HUDEP-2 (cell line): ENCODE measurements at regions not wholly inside any gene's neighbourhood (a gene's known extent, or its start where the extent isn't known, plus 50 kb on each side); places are given as distances from the start of the nearest gene placed in this dataset.

ENCODE experiments used
- DNase-seq, 76 experiments: peaks; one replicate each; lab custom pipeline; 2025; ENCODE audit not compliant: unreplicated experiment in 76 of 76; lab: John Stamatoyannopoulos, UW

DNA sequence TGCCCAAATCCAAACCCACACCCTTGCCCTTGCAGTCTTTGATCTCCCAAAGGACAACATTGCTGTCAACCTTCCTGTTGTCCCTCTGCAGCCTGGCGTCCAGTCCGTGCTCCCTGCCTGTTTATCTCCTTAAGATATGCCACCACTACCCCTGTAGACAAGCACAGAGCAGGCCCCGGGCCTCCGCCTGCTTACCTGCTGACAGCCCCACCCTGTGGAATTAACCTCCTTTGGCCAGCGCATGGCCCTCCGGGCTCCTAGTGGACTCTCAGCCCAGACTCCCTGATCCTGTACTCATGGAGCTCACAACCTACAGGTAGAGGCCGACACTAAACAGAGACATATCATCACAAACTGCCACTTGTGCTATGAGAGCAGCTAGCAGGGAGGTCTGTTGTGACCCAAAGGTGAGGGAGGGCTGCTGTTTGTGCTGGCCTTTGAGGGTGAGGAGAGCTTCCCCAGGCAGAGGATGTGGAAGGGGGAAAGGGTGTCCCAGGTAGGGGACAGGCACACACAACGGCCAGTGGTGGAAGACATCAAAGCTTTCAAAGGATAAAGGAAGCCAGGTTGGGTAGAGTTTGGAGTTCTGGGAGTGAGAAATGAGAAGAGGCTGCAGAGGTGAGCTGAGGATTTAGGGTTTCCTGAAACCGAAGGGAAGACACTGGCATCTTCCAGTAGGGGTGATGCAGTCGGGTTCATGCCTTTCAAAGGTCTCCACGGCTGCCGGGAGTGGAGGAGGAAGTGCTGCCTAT lies 174.5 kb upstream of the ZMIZ1 start:
- no peak for DNase-seq

DNA sequence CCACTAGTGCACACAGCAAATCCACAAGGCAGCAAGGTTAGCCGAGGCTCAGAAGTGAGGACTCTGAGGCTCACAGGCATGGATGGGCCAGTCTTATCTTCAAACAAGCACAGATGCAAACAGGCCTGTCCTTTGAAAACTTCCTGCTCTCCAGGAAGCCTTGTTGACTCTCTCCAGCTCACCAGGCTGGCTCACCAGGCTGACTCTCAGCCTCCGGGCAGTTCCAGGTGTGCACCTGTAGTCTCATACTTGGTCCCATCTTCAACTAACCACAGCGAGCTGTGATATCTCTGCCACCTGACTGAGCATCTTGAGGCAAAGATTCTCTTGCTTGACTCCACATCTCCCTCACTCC lies 173.9 kb upstream of the ZMIZ1 start:
- DNase-seq: no peak

- no peak for DNase-seq
Observed at GRCh38 chr10:78895469-78895868, 173.3 kb upstream of the ZMIZ1 start.

DNA sequence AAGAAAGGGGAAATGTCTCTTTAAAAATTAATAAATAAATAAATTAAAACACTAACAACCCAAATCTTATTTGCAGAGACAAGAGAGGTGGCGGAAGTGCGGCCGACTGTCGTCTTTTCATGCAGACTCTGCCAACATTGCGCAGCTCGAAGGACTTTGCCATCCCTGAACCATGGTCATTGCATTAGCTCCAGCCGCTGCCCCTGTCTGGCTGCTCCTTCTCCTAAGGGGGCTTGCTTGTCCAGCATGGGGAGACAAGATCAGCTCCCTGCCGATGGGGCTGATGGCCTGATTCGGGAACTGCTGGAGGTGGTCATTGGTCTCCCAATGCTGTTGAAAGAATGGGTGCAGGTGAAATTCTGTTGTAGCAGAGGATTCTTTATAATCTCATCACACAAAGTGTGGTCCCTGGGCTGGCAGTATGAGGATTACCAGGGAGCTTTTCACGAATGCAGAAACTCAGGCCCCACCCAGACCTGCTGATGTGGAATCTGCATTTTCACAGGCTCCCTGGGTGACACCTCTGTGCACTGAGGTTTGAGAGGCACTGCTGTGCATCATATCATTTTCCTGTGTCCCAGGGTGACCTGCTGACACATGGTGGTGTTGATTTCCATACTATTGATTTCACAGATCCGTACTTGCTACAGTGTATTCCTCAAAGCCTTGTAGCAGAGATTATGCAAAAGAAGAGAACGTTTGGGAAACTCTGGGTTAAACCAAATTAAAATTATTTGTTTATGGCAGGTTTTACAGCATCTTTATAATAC lies 172.4 kb upstream of the ZMIZ1 start:
- no peak for DNase-seq

DNA sequence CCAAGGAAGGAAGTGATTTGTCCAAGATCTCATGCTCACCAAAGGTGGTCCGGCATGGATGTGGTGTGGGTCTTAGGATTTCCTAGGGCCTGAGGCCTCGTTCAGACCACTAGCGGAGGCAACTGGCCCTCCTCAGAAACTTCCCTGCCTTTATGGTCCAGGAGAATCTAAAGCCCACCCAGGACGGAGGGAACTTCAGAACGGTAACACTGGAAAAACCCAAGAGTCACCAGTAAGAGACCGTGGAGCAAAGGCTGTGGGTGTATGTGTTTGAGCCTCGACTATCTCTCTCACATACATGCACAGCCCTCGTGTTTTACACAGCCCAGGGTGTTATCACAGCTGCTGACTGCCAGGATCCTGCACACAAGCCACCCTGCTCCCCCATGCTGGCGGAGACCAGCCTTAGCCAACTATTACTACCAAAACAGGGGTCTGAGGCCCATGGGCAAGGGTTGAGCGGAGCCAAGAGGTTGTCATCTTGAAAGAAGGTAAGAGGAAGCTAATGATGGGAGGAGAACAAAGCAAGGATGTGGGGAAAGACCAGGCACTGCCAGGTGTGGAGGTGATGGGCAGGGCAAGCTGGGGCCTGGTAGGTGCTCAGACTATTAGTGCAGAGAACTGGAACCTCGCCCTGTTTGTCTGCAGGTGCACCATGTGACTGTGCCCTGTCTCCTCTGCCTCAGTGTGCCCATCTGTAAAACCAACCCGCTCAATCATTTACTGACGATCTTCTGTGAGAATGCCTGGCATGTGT lies 170.2 kb upstream of the ZMIZ1 start:
- no peak for DNase-seq

DNA sequence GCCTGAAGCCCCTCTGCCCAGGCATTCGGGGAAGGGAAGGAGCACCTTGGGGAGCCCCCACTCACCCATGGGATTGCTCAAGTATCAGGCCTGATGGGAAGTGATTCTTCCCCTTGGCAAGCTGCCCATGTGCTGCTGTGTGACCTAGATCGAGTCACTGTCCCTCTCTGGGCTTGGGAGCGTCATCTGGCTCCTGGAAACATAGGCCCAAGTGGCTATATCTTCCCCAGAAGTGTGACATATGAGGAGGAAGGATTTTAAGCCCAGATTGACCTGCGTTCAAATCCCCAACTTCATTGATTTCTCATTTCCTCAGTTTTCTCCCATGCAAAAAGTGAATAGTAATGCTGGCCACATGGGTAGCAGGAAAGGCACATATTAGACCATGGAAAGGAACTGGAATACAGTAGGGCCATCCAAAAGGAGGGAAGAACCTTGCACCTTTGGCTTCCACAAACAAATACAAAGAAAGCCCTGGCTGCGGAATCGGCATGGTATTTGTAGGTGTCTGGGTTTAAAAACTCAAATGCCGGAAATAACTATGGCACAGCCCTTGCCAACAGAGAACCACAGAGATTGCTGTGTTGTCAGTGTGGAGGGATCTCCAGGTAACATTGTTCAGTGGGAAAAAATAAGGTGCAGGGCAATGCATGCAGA lies 169.5 kb upstream of the ZMIZ1 start:
- no peak for DNase-seq

- no peak for DNase-seq
Observed at GRCh38 chr10:78899996-78900714, 168.6 kb upstream of the ZMIZ1 start.

DNA sequence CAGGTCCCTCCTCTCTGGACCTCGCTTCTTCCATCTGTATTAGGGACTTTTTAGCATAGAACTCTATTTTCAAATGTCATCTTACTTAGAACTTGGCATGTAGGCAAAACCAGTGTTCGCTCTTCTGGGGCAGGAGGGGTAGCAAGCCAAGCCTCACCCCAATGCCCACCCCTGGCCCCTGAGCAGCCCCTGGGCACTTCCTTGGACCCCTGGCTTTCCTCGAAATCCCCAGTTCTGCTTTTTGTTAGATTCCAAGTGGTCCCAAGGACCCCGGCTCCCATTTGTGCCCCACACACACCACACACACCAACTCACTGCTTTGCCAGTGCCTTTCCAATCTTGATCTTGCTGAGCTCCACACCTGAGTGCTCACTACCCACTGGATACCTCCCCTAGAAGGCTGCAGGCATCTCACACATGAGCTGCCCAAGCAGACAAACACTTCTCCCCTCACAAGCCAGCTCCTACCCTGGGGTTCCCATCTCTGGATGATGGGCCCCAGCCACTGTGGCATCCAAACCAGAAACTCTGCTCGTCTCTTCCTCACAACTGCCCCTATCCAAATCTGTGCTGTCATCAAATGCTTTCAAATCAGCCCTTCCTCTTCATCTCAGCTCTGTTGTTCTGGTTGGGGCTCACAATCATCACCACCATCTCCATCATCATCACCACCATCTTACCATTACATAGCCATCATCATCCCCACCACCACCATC lies 167.9 kb upstream of the ZMIZ1 start:
- no peak for DNase-seq

- DNase-seq: no peak
Observed at GRCh38 chr10:78901694-78902093, 167.1 kb upstream of the ZMIZ1 start.

- no peak for DNase-seq
Observed at GRCh38 chr10:78902815-78903214, 166.0 kb upstream of the ZMIZ1 start.

- no peak for DNase-seq
Observed at GRCh38 chr10:78903341-78903940, 165.3 kb upstream of the ZMIZ1 start.

DNA sequence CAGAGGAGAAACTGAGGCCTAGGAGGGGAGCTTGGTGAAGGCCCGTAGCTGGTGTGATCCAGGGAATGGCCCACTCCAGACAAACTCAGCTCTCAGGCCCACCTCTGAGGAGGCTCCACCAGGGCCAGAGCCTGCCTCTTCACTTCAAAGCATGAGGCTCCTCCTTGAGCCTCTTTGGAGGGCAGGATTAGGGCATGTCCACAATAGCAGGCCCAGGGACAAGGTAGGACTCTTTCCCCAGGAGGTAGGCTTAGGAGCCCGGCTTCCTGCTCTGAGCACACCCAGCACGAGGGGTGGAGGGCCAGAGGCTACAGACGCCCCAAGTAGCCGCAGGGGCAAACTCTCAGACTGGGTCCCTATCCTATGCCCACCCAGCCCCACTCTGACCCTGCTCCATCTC lies 164.6 kb upstream of the ZMIZ1 start:
- DNase-seq: no peak

GRCh38 chr10:78905015-78905956 lies 163.5 kb upstream of the ZMIZ1 start:
- DNase-seq: no peak

DNA sequence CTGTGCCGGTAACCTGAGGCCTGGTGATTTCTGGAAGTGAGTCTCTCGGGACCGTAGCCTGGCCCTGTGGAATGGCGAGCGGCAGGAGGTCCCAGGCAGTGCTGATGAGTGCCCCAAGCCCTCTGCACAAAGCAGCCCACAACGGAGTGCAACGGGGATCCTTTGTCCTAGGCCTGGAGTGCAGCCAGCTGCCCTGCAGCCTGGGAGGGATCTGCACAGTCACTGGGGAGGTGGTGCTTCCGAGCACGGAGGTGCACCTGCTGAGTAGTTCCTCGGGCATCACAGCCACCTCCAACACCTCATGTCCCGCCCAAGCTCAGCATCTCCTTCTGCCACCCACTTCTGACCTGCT lies 162.8 kb upstream of the ZMIZ1 start:
- no peak for DNase-seq

GRCh38 chr10:78906734-78907390 lies 161.9 kb upstream of the ZMIZ1 start:
- DNase-seq: no peak

GRCh38 chr10:78907551-78908211 lies 161.1 kb upstream of the ZMIZ1 start:
- no peak for DNase-seq

DNA sequence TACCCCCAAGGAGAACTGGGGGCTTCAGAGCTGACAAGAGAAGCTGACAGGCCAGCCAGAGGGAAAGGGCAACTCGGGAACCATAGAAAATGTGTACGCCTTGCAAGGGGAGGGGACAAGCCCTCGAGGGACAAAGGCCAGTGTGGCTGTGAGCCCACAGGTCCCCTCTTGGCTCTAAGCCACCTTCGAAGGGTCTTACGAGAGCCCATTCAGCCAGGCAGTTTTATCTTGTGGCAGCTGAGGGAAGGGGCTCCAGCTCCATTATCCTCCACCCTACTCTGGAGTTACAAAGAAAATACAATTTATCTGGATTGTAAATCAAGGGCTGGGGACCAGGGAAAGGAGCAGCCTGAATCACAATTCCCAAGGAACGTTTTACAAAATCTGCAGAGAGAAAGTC lies 159.5 kb upstream of the ZMIZ1 start:
- no peak for DNase-seq
